ENCODE measurements at regions not wholly inside any gene's neighbourhood (a gene's known extent, or its start where the extent isn't known, plus 50 kb on each side); places are given as distances from the start of the nearest gene placed in this dataset.

GRCh38 chr7:26469188-26469587 lies 177.5 kb downstream of the SNX10 start:
- no peak for TF ChIP-seq CTCF (conservative IDR thresholded peaks at IDR 0.05 in 1 of 2, IDR thresholded peaks at IDR 0.05 in 1 of 2; ENCODE audit: low read depth in 1 of 2, low read length in 2 of 2)
- no peak for TF ChIP-seq EZH2 (IDR thresholded peaks at IDR 0.05; ENCODE audit: low read length, missing control alignments)

GRCh38 chr7:26470691-26471090 lies 179.0 kb downstream of the SNX10 start:
- H3K9ac ChIP-seq (ENCODE audit: insufficient read depth, low read length): no peak overlapping the region

More at GRCh38 chr7:26469188-26469587, 177.5 kb downstream of the SNX10 start:
- H3K4me2 ChIP-seq (ENCODE audit: extremely low read depth, insufficient read depth, low read length): no peak overlapping the region
- H3K9me3 ChIP-seq (ENCODE audit: control insufficient read depth, insufficient read depth, low read depth, low read length): no peaks in the 10 kb centered on the region
- DNase-seq (ENCODE audit: low read depth in 2 of 2): no peak
- no peaks in the 10 kb centered on the region for H3K27me3 ChIP-seq (ENCODE audit: control insufficient read depth, insufficient read depth, low read length)
- H3K27ac ChIP-seq (ENCODE audit: insufficient read depth, low read length): no peak overlapping the region
- no peaks in the 10 kb centered on the region for H4K20me1 ChIP-seq (ENCODE audit: control insufficient read depth, extremely low read depth, insufficient read depth, low read length)
- no peaks in the 10 kb centered on the region for H3K36me3 ChIP-seq (ENCODE audit: control insufficient read depth, insufficient read depth, low read length)
- no peak overlapping the region for H3K4me3 ChIP-seq (replicated peaks in 1 of 4; ENCODE audit: control extremely low read depth in 1 of 4, insufficient read depth in 1 of 4, low read depth in 3 of 4, low read length in 4 of 4)
- no peaks in the 10 kb centered on the region for H3K4me1 ChIP-seq (ENCODE audit: control insufficient read depth, extremely low read depth, insufficient read depth, low read length)
- no peak overlapping the region for H2AFZ ChIP-seq (ENCODE audit: low read length)
- H3K79me2 ChIP-seq (ENCODE audit: control insufficient read depth, insufficient read depth, low read length): no peaks in the 10 kb centered on the region
- no peak overlapping the region for H3K9ac ChIP-seq (ENCODE audit: insufficient read depth, low read length)

GRCh38 chr7:26471306-26472075 lies 179.8 kb downstream of the SNX10 start:
- H3K9me3 ChIP-seq (ENCODE audit: control insufficient read depth, insufficient read depth, low read depth, low read length): no peaks in the 10 kb centered on the region
- no peak overlapping the region for H3K4me2 ChIP-seq (ENCODE audit: extremely low read depth, insufficient read depth, low read length)
- no peaks in the 10 kb centered on the region for H3K27me3 ChIP-seq (ENCODE audit: control insufficient read depth, insufficient read depth, low read length)
- no peak overlapping the region for H3K9ac ChIP-seq (ENCODE audit: insufficient read depth, low read length)
- H3K27ac ChIP-seq (ENCODE audit: insufficient read depth, low read length): no peak overlapping the region
- no peaks in the 10 kb centered on the region for H3K36me3 ChIP-seq (ENCODE audit: control insufficient read depth, insufficient read depth, low read length)
- H4K20me1 ChIP-seq (ENCODE audit: control insufficient read depth, extremely low read depth, insufficient read depth, low read length): no peaks in the 10 kb centered on the region
- TF ChIP-seq EZH2 (IDR thresholded peaks at IDR 0.05; ENCODE audit: low read length, missing control alignments) (no peak), CTCF (conservative IDR thresholded peaks at IDR 0.05 in 1 of 2, IDR thresholded peaks at IDR 0.05 in 1 of 2; ENCODE audit: low read depth in 1 of 2, low read length in 2 of 2) (no peak)
- DNase-seq (ENCODE audit: low read depth in 2 of 2): no peak
- H2AFZ ChIP-seq (ENCODE audit: low read length): no peak overlapping the region
- no peak overlapping the region for H3K4me3 ChIP-seq (replicated peaks in 1 of 4; ENCODE audit: control extremely low read depth in 1 of 4, insufficient read depth in 1 of 4, low read depth in 3 of 4, low read length in 4 of 4)
- H3K4me1 ChIP-seq (ENCODE audit: control insufficient read depth, extremely low read depth, insufficient read depth, low read length): no peaks in the 10 kb centered on the region
- H3K79me2 ChIP-seq (ENCODE audit: control insufficient read depth, insufficient read depth, low read length): no peaks in the 10 kb centered on the region

More at GRCh38 chr7:26470691-26471090, 179.0 kb downstream of the SNX10 start:
- H2AFZ ChIP-seq (ENCODE audit: low read length): no peak overlapping the region
- DNase-seq (ENCODE audit: low read depth in 2 of 2): no peak
- no peaks in the 10 kb centered on the region for H3K79me2 ChIP-seq (ENCODE audit: control insufficient read depth, insufficient read depth, low read length)
- no peak for TF ChIP-seq EZH2 (IDR thresholded peaks at IDR 0.05; ENCODE audit: low read length, missing control alignments)
- no peaks in the 10 kb centered on the region for H4K20me1 ChIP-seq (ENCODE audit: control insufficient read depth, extremely low read depth, insufficient read depth, low read length)
- H3K9me3 ChIP-seq (ENCODE audit: control insufficient read depth, insufficient read depth, low read depth, low read length): no peaks in the 10 kb centered on the region
- no peaks in the 10 kb centered on the region for H3K36me3 ChIP-seq (ENCODE audit: control insufficient read depth, insufficient read depth, low read length)
- no peaks in the 10 kb centered on the region for H3K27me3 ChIP-seq (ENCODE audit: control insufficient read depth, insufficient read depth, low read length)
- H3K4me2 ChIP-seq (ENCODE audit: extremely low read depth, insufficient read depth, low read length): no peak overlapping the region
- no peak overlapping the region for H3K27ac ChIP-seq (ENCODE audit: insufficient read depth, low read length)
- H3K4me1 ChIP-seq (ENCODE audit: control insufficient read depth, extremely low read depth, insufficient read depth, low read length): no peaks in the 10 kb centered on the region
- H3K4me3 ChIP-seq (replicated peaks in 1 of 4; ENCODE audit: control extremely low read depth in 1 of 4, insufficient read depth in 1 of 4, low read depth in 3 of 4, low read length in 4 of 4): no peak overlapping the region
